Osteoblast (primary cell): ENCODE measurements at regions not wholly inside any gene's neighbourhood (a gene's known extent, or its start where the extent isn't known, plus 50 kb on each side); places are given as distances from the start of the nearest gene placed in this dataset.

ENCODE experiments used
- DNase-seq: peaks from one replicate; pipeline ENCODE4 v3.0.0; 2011; ENCODE audit warnings: low spot score, mixed read lengths; ENCODE audit not compliant: insufficient read length; ENCODE audit errors: missing footprints
- H2AFZ ChIP-seq: 2 replicates; pipeline ENCODE4 v1.6.0; 2011; ENCODE audit warnings: mild to moderate bottlenecking, low read length
- H3K27ac ChIP-seq: 2 replicates; pipeline ENCODE4 v1.5.1; 2011; ENCODE audit warnings: mild to moderate bottlenecking, low read depth, low read length, moderate library complexity
- H3K27me3 ChIP-seq: 2 replicates; pipeline ENCODE4 v1.6.0; 2012; ENCODE audit warnings: mild to moderate bottlenecking, control low read depth, inconsistent platforms, low read length, moderate library complexity; ENCODE audit not compliant: insufficient read depth
- H3K36me3 ChIP-seq: 2 replicates; pipeline ENCODE4 v1.5.1; 2011; ENCODE audit warnings: mild to moderate bottlenecking, low read length, control low read depth, moderate library complexity; ENCODE audit not compliant: insufficient read depth
- H3K4me1 ChIP-seq: 2 replicates; pipeline ENCODE4 v1.5.1; 2011; ENCODE audit warnings: mild to moderate bottlenecking, low read length, control low read depth, moderate library complexity; ENCODE audit not compliant: insufficient read depth
- H3K4me2 ChIP-seq: 2 replicates; pipeline ENCODE4 v1.6.0; 2011; ENCODE audit warnings: mild to moderate bottlenecking, low read length; ENCODE audit not compliant: insufficient read depth
- H3K4me3 ChIP-seq: fragments of 200-600 bp; sonication (generic); 3 replicates; pipeline ENCODE4 v1.5.1; 2012; ENCODE audit warnings: mild to moderate bottlenecking, low read length, inconsistent platforms; ENCODE audit not compliant: insufficient read depth
- H3K79me2 ChIP-seq: 2 replicates; pipeline ENCODE4 v1.6.0; 2012; ENCODE audit warnings: mild to moderate bottlenecking, low read length, control low read depth, inconsistent platforms; ENCODE audit not compliant: insufficient read depth
- H3K9me3 ChIP-seq: 2 replicates; pipeline ENCODE4 v1.5.1; 2011; ENCODE audit warnings: low read depth, low read length, control low read depth
- H4K20me1 ChIP-seq: 2 replicates; pipeline ENCODE4 v1.6.0; 2012; ENCODE audit warnings: mild to moderate bottlenecking, low read length, control low read depth; ENCODE audit not compliant: insufficient read depth
- TF ChIP-seq, protein P1 (sequence below): IDR thresholded peaks from 2 replicates; pipeline ENCODE4 v1.5.1; 2011; ENCODE audit warnings: mild to moderate bottlenecking, low read depth, low read length, moderate library complexity; ENCODE audit errors: extremely low read depth

DNA sequence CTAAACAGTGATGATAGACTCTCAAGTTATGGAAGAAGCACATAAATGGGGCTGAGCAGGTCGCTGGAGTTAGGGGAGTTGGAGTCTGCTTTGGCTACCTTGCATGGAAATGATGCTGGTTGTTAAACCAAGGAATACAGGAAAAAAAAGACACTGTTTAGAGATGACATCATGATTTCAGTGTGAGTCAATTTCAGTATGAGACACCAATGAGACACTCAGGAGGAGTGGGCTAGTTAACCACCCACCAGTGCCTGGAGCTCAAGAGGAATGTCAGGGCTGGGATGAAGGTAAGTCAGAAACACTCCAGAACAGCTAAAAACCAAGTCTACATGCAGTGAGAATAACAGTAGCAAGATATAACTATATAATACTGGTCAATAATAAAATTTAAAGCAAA, 303.6 kb downstream of the SOX11 start:
- H3K4me3 ChIP-seq = no peak overlapping the region
- H3K4me2 ChIP-seq = no peak overlapping the region
- no peaks in the 10 kb centered on the region for H3K36me3 ChIP-seq
- H3K79me2 ChIP-seq = no peaks in the 10 kb centered on the region
- H3K4me1 ChIP-seq = no peaks in the 10 kb centered on the region
- H2AFZ ChIP-seq = no peak overlapping the region
- H3K27ac ChIP-seq = no peak overlapping the region
- no peaks in the 10 kb centered on the region for H4K20me1 ChIP-seq
- H3K9me3 ChIP-seq = no peaks in the 10 kb centered on the region
- no peaks in the 10 kb centered on the region for H3K27me3 ChIP-seq
- no peak for DNase-seq
- TF ChIP-seq, protein P1, sequence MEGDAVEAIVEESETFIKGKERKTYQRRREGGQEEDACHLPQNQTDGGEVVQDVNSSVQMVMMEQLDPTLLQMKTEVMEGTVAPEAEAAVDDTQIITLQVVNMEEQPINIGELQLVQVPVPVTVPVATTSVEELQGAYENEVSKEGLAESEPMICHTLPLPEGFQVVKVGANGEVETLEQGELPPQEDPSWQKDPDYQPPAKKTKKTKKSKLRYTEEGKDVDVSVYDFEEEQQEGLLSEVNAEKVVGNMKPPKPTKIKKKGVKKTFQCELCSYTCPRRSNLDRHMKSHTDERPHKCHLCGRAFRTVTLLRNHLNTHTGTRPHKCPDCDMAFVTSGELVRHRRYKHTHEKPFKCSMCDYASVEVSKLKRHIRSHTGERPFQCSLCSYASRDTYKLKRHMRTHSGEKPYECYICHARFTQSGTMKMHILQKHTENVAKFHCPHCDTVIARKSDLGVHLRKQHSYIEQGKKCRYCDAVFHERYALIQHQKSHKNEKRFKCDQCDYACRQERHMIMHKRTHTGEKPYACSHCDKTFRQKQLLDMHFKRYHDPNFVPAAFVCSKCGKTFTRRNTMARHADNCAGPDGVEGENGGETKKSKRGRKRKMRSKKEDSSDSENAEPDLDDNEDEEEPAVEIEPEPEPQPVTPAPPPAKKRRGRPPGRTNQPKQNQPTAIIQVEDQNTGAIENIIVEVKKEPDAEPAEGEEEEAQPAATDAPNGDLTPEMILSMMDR = no peak

DNA sequence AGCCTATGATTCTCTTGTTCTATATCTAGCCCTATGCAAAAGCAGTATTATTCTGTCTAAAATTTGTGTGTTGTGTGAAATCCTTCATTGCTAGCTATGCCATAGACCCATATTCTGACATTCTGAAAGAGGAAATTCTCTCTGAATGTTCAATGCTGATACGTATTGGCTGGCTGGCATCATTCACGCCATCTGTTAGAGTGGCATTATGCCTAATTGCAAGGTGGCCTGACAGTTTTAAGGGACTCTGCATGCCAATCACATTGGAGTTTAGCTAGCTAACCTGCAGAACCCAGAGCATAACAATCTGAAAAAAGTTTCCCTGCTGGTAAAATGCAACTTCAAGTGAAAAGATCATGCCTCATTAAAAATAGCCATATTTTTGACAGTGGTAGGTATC, 316.0 kb downstream of the SOX11 start:
- no peaks in the 10 kb centered on the region for H3K79me2 ChIP-seq
- no peak overlapping the region for H3K4me3 ChIP-seq
- no peaks in the 10 kb centered on the region for H3K4me1 ChIP-seq
- no peaks in the 10 kb centered on the region for H3K36me3 ChIP-seq
- H2AFZ ChIP-seq = no peak overlapping the region
- H3K4me2 ChIP-seq = no peak overlapping the region
- TF ChIP-seq, protein P1 = no peak
- H3K27ac ChIP-seq = no peak overlapping the region
- no peak for DNase-seq
- H3K9me3 ChIP-seq = no peaks in the 10 kb centered on the region
- H3K27me3 ChIP-seq = no peaks in the 10 kb centered on the region
- no peaks in the 10 kb centered on the region for H4K20me1 ChIP-seq

DNA sequence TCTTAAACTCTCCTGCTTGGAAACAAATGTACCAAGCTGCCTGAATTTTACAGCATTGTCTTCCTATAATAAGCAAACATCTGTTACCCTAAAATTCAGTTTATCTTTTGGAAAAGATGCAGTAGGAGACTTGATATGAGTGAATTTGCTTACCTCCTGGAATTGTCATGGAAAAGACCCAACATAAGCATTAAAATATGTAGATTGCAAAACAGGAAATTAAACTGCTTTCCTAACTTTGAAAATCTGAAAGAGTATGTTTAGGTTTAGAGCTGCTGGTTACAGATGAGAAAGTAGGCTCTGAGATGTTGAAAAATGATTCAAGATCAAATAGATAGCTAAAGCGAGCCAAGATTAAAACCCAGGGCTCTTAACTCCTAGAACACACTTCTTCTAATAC, 316.5 kb downstream of the SOX11 start:
- no peak overlapping the region for H3K4me3 ChIP-seq
- H3K9me3 ChIP-seq = no peaks in the 10 kb centered on the region
- TF ChIP-seq, protein P1 = no peak
- no peak overlapping the region for H3K4me2 ChIP-seq
- no peaks in the 10 kb centered on the region for H3K27me3 ChIP-seq
- no peaks in the 10 kb centered on the region for H3K79me2 ChIP-seq
- H3K36me3 ChIP-seq = no peaks in the 10 kb centered on the region
- DNase-seq = no peak
- no peaks in the 10 kb centered on the region for H3K4me1 ChIP-seq
- no peak overlapping the region for H3K27ac ChIP-seq
- no peak overlapping the region for H2AFZ ChIP-seq
- H4K20me1 ChIP-seq = no peaks in the 10 kb centered on the region

DNA sequence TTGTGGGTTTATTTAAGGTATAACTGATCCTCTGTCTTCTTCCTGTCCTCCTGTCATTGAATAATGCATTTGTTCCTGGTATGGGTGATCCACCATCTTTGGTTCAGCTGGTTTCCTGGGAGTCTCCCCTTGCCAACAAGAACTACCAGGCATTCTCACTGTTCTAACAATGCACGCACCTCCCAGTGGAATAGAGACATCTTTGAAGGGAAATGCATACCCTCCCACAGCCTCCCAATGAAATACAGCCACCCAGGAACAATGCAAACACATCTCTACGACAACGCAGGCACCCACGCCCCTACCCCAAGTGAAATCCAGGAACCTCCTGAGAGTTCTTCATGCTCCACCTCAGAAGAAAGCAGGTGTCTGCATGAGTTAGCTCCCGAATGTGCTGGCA, 318.0 kb downstream of the SOX11 start:
- H2AFZ ChIP-seq = no peak overlapping the region
- no peak for DNase-seq
- no peaks in the 10 kb centered on the region for H3K27me3 ChIP-seq
- H3K4me3 ChIP-seq = no peak overlapping the region
- H4K20me1 ChIP-seq = no peaks in the 10 kb centered on the region
- no peak overlapping the region for H3K27ac ChIP-seq
- H3K4me2 ChIP-seq = no peak overlapping the region
- H3K79me2 ChIP-seq = no peaks in the 10 kb centered on the region
- H3K9me3 ChIP-seq = no peaks in the 10 kb centered on the region
- TF ChIP-seq, protein P1 = no peak
- H3K36me3 ChIP-seq = no peaks in the 10 kb centered on the region
- no peaks in the 10 kb centered on the region for H3K4me1 ChIP-seq
